Activated naive CD4-positive, alpha-beta T cell treated with anti-CD3 and anti-CD28 coated beads, Interleukin-2, amount 50 U/mL, for 24 hours (primary cell): ENCODE measurements at regions not wholly inside any gene's neighbourhood (a gene's known extent, or its start where the extent isn't known, plus 50 kb on each side); places are given as distances from the start of the nearest gene placed in this dataset.

ENCODE experiments used
- H3K27ac Mint-ChIP-seq: one replicate; pipeline ENCODE4 v1.8.0; 2021; ENCODE audit warnings: mild to moderate bottlenecking, mixed read lengths
- H3K27me3 Mint-ChIP-seq: one replicate; pipeline ENCODE4 v1.8.0; 2021; ENCODE audit warnings: mixed read lengths
- H3K36me3 Mint-ChIP-seq: one replicate; pipeline ENCODE4 v1.8.0; 2021; ENCODE audit warnings: mixed read lengths
- H3K4me1 Mint-ChIP-seq: one replicate; pipeline ENCODE4 v1.8.0; 2021; ENCODE audit warnings: mixed read lengths
- H3K4me3 Mint-ChIP-seq: one replicate; pipeline ENCODE4 v1.8.0; 2021; ENCODE audit warnings: mild to moderate bottlenecking, mixed read lengths
- H3K9me3 Mint-ChIP-seq: one replicate; pipeline ENCODE4 v1.8.0; 2021; ENCODE audit warnings: mixed read lengths

DNA sequence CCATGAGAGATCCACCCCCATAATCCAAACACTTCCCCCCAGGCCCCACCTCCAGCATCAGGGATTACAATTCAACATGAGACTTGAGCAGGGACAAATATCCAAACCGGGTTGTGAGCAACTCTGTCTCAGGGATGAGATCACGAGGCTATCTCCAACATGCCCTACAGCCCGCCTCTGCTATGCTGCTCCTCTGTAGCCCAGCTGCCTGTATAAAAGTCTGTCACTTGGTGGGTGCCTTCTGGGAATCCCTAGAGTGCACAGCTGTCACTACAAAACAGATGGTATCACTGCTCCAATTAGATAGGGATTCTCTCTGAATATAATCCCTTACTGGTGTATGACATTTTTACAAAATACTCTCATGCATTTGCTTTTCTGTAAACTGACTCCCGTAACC, 114.9 kb upstream of the NANOS1 start:
- no peaks in the 10 kb centered on the region for H3K4me1 Mint-ChIP-seq

DNA sequence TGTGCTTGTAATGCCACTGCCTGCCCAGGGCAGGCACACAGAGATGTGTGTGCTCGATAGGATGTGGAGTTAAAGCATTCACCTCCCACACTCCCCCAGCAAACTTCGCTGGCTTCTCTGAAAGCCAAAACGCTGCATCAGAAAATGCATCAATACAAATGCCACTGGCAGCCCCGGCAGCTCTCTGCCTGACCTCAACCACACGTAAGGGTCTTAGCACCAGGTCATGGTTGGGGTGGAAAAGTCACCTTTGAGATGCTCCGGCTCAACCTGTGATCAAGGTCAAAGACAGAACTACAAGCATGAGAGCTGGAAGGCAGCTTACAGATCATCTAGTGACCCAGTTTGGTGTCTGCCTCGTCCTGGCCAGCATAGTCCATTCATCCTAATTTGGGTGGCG, 114.4 kb upstream of the NANOS1 start:
- no peak overlapping the region for H3K4me3 Mint-ChIP-seq
- H3K36me3 Mint-ChIP-seq: no peaks in the 10 kb centered on the region
- H3K4me1 Mint-ChIP-seq: no peaks in the 10 kb centered on the region
- H3K27me3 Mint-ChIP-seq: peaks cover 2% of the 10 kb centered on the region
- H3K27ac Mint-ChIP-seq: no peak overlapping the region
- no peaks in the 10 kb centered on the region for H3K9me3 Mint-ChIP-seq

More for the DNA sequence above, 114.9 kb upstream of the NANOS1 start:
- Mint-ChIP-seq H3K9me3 (no peaks in the 10 kb centered on the region), H3K4me3 (no peak overlapping the region), H3K27ac (no peak overlapping the region), H3K27me3 (peaks cover 2% of the 10 kb centered on the region), H3K36me3 (no peaks in the 10 kb centered on the region)

- H3K27me3 Mint-ChIP-seq: peaks cover 2% of the 10 kb centered on the region
- H3K4me3 Mint-ChIP-seq: no peak overlapping the region
- no peaks in the 10 kb centered on the region for H3K36me3 Mint-ChIP-seq
- no peaks in the 10 kb centered on the region for H3K4me1 Mint-ChIP-seq
- no peak overlapping the region for H3K27ac Mint-ChIP-seq
- H3K9me3 Mint-ChIP-seq: no peaks in the 10 kb centered on the region
Observed at GRCh38 chr10:118916777-118917176, 112.7 kb upstream of the NANOS1 start.

- Mint-ChIP-seq H3K9me3 (no peaks in the 10 kb centered on the region), H3K4me1 (no peaks in the 10 kb centered on the region), H3K4me3 (no peak overlapping the region), H3K36me3 (no peaks in the 10 kb centered on the region), H3K27me3 (no peaks in the 10 kb centered on the region), H3K27ac (no peak overlapping the region)
Observed at GRCh38 chr10:118917701-118918100, 111.8 kb upstream of the NANOS1 start.

DNA sequence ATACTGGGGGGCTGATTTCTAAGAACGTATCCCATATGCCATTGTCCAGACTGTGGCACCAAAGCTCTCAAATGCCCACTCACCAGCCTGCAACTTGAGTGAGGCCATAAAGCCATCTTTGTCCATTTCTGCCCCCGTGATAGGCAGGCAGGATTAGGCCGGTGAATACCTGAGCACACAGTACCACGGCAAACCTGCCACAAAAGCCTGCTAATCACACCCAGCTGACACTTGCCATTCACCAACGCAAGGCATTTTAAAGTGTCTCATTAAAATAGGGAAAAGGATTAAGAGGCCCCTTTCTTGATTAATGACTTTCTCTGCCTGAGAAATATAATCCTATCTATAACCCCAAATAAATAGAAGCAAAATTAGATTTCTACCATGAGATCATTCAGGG, 111.4 kb upstream of the NANOS1 start:
- Mint-ChIP-seq H3K4me1 (no peaks in the 10 kb centered on the region), H3K4me3 (no peak overlapping the region), H3K9me3 (no peaks in the 10 kb centered on the region), H3K27me3 (peaks cover 2% of the 10 kb centered on the region), H3K36me3 (no peaks in the 10 kb centered on the region), H3K27ac (no peak overlapping the region)

DNA sequence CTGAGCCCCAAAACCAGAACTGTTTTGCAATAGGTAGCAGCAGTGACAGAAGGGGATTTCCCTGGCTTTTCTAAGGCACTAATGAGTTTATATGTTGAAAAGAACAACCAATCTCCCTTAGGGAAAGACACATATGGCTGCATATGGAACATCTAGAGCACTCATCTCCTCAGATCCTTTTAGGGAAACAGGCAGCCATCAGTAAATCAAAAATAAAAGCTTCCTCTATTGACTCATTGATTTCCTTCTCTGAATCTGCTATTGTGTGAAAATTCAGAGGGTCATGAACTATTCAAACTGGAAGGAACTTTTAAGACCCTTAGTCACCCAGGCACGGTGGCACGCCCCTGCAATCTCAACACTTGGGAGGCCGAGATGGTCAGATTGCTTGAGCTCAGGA, 110.9 kb upstream of the NANOS1 start:
- Mint-ChIP-seq H3K4me1 (no peaks in the 10 kb centered on the region), H3K4me3 (no peak overlapping the region), H3K27me3 (peaks cover 2% of the 10 kb centered on the region), H3K27ac (no peak overlapping the region), H3K9me3 (no peaks in the 10 kb centered on the region), H3K36me3 (no peaks in the 10 kb centered on the region)

- Mint-ChIP-seq H3K27ac (no peak overlapping the region), H3K4me3 (no peak overlapping the region), H3K36me3 (no peaks in the 10 kb centered on the region), H3K4me1 (no peaks in the 10 kb centered on the region), H3K27me3 (peaks cover 4% of the 10 kb centered on the region), H3K9me3 (no peaks in the 10 kb centered on the region)
Observed at GRCh38 chr10:118920206-118920605, 109.3 kb upstream of the NANOS1 start.

- Mint-ChIP-seq H3K27ac (no peak overlapping the region), H3K9me3 (no peaks in the 10 kb centered on the region), H3K4me1 (no peaks in the 10 kb centered on the region), H3K4me3 (no peak overlapping the region), H3K36me3 (no peaks in the 10 kb centered on the region), H3K27me3 (peaks cover 7% of the 10 kb centered on the region)
Observed at GRCh38 chr10:118922226-118922625, 107.3 kb upstream of the NANOS1 start.

DNA sequence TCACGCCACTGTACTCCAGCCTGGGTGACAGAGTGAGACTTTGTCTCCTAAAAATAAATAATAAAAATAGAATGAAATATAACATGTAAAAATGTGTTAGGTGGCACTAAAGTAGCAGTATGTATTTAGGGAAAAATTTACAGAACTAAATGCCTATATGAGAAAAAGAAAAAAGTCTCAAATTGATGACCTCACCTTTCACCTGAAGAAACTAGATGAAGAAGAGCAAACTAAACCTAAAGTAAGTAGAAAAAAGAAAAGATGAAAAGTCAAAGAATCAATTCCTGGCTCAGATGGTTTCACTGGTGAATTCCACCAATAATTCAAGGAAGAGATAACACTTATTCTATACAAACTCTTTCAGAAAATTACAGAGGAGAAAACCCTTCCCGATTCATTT, 106.5 kb upstream of the NANOS1 start:
- Mint-ChIP-seq H3K27me3 (peaks cover 7% of the 10 kb centered on the region), H3K27ac (no peak overlapping the region)

GRCh38 chr10:118924493-118924892, 105.0 kb upstream of the NANOS1 start:
- Mint-ChIP-seq H3K4me3 (no peak overlapping the region), H3K27me3 (peaks cover 7% of the 10 kb centered on the region), H3K36me3 (no peaks in the 10 kb centered on the region), H3K27ac (no peak overlapping the region), H3K4me1 (no peaks in the 10 kb centered on the region), H3K9me3 (no peaks in the 10 kb centered on the region)

More for the DNA sequence above, 106.5 kb upstream of the NANOS1 start:
- Mint-ChIP-seq H3K4me1 (no peaks in the 10 kb centered on the region), H3K36me3 (no peaks in the 10 kb centered on the region), H3K9me3 (no peaks in the 10 kb centered on the region), H3K4me3 (no peak overlapping the region)

GRCh38 chr10:118925404-118926071, 104.0 kb upstream of the NANOS1 start:
- Mint-ChIP-seq H3K36me3 (no peaks in the 10 kb centered on the region), H3K27ac (no peak overlapping the region), H3K4me1 (no peaks in the 10 kb centered on the region), H3K4me3 (no peak overlapping the region), H3K9me3 (peaks cover 4% of the 10 kb centered on the region), H3K27me3 (peaks cover 7% of the 10 kb centered on the region)

DNA sequence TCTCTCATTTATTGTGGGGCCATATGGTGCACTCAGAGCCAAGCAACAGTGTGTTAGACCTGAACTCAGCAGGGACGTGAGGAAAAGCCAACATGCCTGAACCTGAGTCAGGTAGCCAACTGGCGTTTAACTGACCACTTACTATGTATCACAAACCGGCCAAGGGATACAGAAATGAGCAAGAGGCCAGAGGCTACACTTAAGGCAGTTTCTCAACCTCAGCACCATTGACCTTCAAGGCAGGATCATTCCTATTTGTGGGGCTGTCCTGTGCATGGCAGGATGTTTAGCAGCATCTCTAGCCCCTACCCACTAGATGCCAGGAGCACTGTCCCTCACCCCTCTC, 103.5 kb upstream of the NANOS1 start:
- Mint-ChIP-seq H3K4me1 (no peaks in the 10 kb centered on the region), H3K27ac (no peak overlapping the region), H3K9me3 (peaks cover 9% of the 10 kb centered on the region), H3K4me3 (no peak overlapping the region), H3K27me3 (peaks cover 7% of the 10 kb centered on the region), H3K36me3 (no peaks in the 10 kb centered on the region)

DNA sequence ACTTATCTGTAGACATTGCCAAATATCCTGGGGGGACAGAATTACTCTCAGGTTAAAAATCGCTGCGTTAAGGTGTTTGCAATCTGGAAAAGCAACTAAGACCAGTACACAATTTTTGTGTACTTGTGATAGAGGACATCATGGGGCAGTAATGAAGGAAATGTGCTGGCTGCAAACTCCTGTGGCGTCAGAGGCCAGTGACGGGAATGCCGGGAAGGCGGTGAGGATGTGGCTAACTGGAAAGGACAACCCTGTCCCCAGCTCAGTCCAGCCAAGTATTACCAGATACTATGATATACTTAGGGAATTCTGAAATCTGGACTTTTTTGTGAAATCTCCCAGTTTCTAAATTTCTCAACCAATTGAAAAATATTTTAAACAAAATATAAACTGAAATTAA, 103.1 kb upstream of the NANOS1 start:
- Mint-ChIP-seq H3K27me3 (peaks cover 7% of the 10 kb centered on the region), H3K9me3 (peaks cover 13% of the 10 kb centered on the region), H3K27ac (no peak overlapping the region), H3K4me1 (no peaks in the 10 kb centered on the region), H3K4me3 (no peak overlapping the region), H3K36me3 (no peaks in the 10 kb centered on the region)

DNA sequence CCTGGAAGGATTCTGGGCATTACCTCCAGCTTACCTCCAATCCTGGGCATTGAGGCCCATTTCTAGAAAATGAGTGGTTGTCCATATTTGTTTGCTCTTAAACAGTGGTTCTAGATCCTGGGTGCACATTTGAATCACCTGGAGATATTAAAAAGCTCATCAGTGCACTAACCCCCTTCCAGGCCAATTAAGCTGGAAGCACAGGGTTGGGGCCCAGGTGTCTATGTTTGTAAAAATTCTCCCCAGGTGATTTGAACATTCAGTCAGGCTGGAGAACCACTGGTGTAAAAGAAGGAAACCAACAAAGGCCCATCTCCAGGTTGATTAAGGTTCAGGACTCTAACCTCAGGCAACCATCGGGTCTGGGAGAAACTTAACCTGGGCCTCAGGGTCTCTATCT, 102.6 kb upstream of the NANOS1 start:
- H3K27ac Mint-ChIP-seq: no peak overlapping the region
- no peak overlapping the region for H3K4me3 Mint-ChIP-seq
- no peaks in the 10 kb centered on the region for H3K4me1 Mint-ChIP-seq
- H3K9me3 Mint-ChIP-seq: peaks cover 18% of the 10 kb centered on the region
- H3K36me3 Mint-ChIP-seq: peaks cover 3% of the 10 kb centered on the region
- H3K27me3 Mint-ChIP-seq: peaks cover 7% of the 10 kb centered on the region

- Mint-ChIP-seq H3K27ac (no peak overlapping the region), H3K36me3 (peaks cover 3% of the 10 kb centered on the region), H3K4me3 (no peak overlapping the region), H3K9me3 (peaks cover 18% of the 10 kb centered on the region), H3K4me1 (no peaks in the 10 kb centered on the region), H3K27me3 (peaks cover 9% of the 10 kb centered on the region)
Observed at GRCh38 chr10:118927321-118927720, 102.2 kb upstream of the NANOS1 start.

GRCh38 chr10:118930614-118931013, 98.9 kb upstream of the NANOS1 start:
- H3K36me3 Mint-ChIP-seq: peaks cover 5% of the 10 kb centered on the region
- peaks cover 30% of the 10 kb centered on the region for H3K27me3 Mint-ChIP-seq
- H3K4me3 Mint-ChIP-seq: no peak overlapping the region
- H3K9me3 Mint-ChIP-seq: peaks cover 18% of the 10 kb centered on the region
- no peak overlapping the region for H3K27ac Mint-ChIP-seq
- H3K4me1 Mint-ChIP-seq: no peaks in the 10 kb centered on the region

- Mint-ChIP-seq H3K4me3 (no peak overlapping the region), H3K9me3 (peaks cover 18% of the 10 kb centered on the region), H3K27me3 (peaks cover 27% of the 10 kb centered on the region), H3K36me3 (peaks cover 5% of the 10 kb centered on the region), H3K27ac (no peak overlapping the region), H3K4me1 (no peaks in the 10 kb centered on the region)
Observed at GRCh38 chr10:118931436-118931835, 98.1 kb upstream of the NANOS1 start.
